Stimulated activated CD8-positive, alpha-beta memory T cell treated with anti-CD3 and anti-CD28 coated beads, Interleukin-15, amount 100 ng/mL, for 4 hours (primary cell): ENCODE measurements at regions not wholly inside any gene's neighbourhood (a gene's known extent, or its start where the extent isn't known, plus 50 kb on each side); places are given as distances from the start of the nearest gene placed in this dataset.

Experiments
- DNase-seq, 2 donors: peaks; one replicate each; pipeline ENCODE4 v3.0.0-alpha.2; 2020; ENCODE audit warnings: low read depth in 2 of 2

DNA sequence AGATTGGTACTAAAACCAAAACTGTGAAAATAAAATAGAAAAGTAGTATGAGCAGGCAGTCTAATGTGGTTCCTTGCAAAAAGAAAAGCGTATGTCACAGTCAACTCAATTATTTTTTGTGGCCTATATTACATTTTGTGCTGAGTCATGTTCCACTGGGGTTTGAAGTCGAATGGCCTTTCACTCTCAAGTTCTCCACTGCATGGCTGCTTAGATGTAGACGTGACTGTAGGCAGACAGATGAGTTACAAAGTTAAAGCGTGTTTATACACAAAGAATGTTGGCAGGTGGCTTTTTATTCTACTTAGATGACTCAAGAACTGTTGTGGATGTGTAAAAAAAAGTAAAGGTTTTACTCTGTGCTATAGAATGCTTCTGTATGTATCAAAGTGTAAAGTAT, 133.9 kb downstream of the SLITRK6 start:
- no peak for DNase-seq

DNA sequence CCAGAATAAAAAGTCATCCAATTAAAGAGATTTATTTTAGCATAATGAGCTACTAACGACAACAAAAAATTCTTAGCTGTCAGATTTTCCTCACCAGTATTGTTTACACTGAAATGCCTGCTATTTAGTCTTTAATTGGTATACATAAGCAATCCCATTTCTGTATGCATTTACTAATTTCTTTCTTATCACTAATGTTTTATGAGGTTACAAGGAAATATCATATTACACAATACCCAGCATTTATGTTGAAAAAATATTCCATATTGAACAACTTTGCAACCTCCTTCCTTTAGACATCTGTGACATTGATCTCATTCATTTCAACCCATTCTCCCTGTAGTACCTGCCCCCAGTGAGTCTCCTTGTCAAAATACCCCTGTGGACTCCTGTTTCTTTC, 135.4 kb downstream of the SLITRK6 start:
- DNase-seq = no peak

DNA sequence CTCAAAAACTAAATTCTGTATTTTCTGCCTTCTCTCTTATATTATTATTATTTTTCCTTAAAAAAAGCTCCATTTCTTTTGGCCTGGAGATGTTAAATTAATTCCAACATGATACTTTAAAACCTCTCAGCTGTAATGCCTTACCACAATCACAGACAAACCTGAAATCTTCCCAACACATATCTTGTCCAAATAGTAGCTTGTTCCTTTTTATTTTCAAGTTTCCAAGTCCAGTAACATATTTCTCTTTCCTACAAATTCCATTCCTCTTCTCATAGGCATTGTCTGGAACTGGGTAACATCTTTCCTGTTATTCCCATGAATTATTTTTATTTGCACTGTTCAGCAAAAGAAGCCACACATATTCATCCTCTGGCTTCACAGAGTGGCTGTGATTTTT, 137.0 kb downstream of the SLITRK6 start:
- DNase-seq = no peak

DNA sequence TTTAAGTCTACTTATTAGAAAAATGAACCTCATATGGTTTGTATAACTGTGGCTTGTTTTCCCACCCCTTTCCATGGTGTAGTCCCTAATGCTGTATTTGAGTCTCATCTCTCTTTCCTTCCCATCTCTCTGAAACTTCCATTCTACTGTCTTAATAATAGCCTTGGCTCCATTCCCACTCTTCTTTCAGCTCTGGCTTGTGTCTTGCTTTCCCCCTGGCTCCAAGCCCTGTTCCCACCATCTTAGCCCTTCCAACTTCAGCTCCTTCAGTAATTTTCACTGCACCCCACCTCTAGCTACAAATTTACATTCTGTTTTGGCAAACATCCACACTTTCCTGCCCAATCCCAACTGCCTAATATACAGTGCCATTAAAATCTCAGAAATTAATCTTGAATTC, 137.5 kb downstream of the SLITRK6 start:
- no peak for DNase-seq

DNA sequence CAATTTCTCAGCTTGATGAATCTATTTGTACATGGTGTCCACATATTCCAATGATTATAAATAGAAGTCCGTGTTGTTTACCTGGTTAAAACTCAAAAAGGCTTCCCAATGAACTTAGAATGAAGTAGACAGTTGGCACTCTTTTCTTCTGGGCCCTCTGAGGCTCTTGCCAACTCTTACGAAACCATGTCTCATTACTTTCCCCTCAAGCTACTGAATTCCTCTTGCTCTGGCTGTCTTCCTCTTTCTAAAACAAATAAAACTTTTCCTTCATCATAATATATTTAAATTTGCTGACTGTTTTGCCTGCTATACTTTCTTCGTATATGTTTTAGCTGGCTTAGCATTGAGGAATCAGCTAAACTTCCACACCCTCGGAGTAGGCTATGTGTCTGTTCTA, 139.7 kb downstream of the SLITRK6 start:
- DNase-seq = no peak

DNA sequence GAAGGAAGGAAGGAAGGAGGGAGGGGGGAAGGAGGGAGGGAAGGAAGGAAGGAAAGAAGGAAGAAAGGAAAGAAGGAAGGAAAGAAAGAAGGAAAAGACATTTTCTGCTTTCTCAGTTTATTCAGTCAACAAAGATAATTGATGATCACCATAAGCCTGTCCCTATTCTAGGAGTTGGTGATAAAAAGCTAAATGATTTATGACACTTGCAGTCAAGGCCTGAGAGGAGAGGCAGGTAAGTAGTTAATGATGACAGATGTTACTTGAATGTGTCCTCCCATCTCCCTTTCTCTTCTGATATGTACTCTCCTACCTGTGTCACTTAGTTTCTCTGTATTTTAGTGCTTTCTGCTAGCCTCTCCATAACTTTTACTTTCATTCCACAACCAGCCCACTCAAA, 141.3 kb downstream of the SLITRK6 start:
- no peak for DNase-seq

DNA sequence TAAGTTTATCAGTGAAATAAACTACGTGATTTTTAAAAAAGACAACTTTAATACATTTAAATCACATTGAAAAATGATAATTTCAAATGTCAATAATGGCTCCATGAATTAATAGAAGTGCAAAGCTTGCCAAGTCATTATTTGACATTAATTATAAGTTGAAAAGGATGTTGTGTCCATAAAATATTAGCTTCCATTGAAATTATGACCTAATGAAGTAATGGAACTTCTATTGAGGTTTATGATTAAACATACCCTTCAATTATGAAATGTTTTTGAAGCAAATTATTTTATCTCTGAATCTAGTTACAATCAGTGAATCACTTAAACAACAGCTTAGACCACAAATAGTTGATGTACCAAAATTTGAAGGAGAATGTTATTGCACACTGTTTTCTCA, 144.2 kb downstream of the SLITRK6 start:
- no peak for DNase-seq

DNA sequence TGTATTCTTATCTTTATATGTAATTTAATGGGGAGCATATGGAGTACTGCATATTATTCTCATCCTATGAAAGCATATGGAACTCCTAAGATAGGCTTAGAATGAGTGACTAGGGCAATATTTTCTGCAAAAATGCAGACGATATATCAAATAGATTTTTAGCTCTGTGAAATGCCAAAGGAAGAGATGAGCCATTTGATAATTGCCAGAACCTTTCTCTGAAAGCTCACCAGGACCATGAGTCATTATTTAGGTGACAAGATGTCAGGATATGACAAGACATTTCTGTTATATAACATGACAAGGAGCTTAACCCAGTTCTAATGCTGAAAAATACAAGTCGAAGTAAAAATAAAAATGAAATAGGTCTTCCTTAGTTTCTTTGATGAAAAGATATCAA, 145.0 kb downstream of the SLITRK6 start:
- DNase-seq = no peak

DNA sequence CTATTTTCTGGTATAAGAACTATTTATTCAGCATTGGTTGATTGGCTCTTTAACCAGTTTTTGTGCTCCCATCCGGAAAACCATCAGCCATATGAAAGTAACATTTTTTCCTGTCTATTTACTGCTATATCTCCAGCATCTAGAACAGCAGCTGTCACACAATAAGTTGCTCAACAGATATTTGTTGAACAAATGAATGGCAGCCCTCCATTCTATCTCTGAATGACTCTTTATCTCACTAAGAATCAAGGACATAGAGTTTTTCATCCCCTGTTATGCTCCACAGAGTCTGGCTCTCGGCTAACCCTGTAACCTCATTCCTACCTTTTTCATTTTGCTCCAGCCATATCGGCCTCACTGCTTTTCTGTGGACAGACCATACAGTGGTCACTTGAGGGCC, 145.5 kb downstream of the SLITRK6 start:
- no peak for DNase-seq

DNA sequence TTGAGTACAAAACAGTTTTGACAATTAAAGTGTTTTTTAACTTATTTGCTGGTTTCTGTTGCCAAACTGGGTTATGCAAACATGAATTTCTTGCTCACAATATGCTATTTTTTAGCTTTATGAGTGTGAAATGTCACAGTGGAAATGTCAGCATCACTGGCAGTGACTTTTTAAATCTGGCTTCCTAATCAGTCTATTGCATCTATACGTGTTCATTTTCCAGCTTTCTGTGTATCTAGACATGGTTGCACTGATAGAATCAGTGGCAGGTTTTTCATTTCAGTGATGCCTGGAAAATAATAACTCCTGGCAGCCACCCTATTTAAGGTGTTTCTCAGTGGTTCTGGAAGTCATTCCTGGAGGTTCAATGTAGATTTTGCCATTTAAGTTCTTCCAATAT, 146.7 kb downstream of the SLITRK6 start:
- DNase-seq = no peak

DNA sequence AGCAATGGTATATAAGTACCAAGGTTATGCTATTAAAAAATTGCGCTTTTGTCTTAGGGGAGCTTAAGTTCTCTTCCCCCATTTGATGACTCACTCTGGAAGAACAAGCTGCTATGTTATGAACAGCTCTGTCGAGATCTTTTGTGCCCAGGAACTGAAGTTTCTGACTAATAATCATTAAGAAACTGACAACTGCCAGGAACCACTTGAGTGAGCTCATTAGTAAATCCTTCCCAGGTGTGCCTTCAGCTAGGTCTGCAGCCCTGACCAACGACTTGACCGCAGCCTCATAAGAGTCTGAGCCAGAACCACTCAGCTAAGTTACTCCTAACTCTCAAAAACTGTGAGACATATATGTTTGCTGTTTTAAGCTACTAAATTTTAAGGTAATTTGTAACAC, 147.8 kb downstream of the SLITRK6 start:
- DNase-seq = no peak

DNA sequence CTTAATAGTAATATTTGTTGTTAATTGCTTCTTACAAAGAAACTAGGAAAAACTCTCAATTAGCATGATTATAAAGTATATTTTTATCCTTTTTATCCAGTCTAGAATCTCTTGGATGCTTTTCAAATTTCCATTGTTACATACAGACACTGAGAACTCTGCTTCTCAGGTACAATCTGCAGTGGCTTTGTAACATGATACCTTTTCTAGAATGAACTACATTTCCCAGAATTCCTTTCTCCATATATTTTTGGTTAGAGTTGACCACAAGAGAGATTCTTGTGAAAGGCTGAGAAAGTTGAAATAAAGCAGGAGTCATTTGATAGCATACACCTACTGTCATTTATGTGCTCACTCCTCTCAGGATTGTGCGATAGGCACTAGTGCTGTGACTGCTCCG, 148.6 kb downstream of the SLITRK6 start:
- DNase-seq = no peak

DNA sequence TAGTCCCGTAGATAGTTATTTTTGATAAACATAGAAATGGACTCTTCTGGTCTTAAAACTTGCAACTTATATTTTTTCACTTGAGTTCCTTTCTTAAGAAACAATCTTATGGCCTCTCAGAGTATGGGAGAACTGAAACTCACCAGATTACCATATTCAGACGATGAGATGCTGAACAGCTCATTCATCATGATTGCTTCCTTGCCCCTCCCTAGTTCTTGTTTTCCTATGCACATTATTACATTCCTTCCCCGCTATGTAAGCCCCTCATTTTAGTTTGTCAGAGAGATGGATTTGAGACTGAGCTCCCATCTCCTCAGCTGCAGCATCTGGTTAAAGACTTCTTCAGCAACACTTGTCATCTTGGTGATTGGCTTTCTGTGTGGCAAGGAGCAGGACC, 158.5 kb downstream of the SLITRK6 start:
- DNase-seq = no peak

DNA sequence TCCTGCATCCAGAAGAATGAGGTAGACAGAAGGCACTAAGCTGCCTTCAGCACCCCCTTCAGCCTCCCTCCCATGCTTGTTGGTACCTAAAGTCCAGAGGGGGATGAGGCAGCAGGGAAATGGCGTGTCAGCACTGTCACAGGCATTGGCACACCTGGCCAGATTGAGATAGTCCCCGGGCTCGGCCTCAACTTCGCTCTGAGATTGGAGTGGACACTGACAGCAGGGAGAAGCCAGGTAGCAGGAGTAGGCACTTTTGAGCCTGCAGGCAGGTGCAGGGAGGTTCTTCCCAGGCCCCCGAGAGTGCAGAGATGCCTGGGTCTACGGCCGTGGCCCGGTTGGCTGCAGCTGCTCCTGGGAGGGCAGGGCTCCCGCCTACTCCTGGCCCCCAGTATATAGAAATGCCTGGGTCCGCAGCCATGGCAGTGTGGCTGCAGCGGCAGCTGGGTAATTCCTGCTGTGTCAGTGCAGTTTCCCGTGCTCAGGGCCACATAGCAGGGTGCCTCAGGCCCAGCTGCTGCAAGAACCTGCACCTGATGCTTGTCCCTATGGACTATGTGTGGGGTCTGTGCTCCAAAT, 160.3 kb downstream of the SLITRK6 start:
- DNase-seq = no peak

DNA sequence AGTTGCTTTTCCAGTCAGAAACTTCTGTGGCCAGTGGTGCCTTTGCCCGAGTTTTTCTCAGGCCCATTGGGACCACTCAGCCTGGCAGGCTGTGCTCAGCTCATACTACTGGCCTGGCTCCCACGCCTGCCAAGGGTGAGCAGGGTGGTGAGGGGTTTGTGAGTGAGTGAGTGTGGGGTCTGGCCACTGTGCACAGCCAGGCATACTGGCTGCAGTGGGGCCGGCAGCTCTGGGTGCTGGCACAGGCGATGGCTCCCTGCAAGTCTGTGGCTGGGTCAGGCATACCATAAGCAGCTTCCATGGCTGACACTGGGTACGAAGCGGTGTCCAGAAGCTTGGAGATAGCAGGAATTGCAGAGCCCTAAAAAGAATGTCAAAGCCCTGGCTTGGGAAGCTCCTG, 161.0 kb downstream of the SLITRK6 start:
- no peak for DNase-seq

DNA sequence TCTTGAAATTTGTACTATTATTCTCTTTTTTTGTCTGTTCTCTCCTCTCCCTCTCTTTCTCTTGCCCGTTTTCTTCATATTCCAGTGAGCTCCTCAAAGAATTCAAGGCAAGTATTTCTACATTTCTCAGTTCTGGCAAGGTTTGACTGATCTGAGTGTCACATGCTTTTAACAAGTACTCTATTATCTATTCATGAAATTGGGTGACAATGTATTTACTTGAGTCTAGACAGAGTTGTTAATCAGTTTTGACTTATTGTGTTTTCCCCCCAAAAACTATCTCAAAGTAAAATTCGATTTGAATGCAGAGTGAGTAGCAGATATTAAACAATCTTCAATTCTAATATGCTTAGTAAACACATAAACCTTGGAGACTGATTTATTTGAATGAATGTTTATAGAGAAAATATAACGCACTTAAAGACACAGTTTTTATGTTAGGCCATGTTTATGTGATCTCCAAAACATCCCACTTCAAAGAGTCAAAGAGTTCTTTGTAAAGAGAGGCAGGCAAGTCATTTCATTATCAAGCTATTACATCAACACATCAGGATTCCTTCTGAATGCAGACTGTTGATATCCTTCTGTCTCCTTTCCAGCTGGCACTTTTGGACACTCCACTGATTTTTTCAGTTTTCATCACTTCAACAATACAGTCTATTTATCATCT, 166.6 kb downstream of the SLITRK6 start:
- DNase-seq = no peak

DNA sequence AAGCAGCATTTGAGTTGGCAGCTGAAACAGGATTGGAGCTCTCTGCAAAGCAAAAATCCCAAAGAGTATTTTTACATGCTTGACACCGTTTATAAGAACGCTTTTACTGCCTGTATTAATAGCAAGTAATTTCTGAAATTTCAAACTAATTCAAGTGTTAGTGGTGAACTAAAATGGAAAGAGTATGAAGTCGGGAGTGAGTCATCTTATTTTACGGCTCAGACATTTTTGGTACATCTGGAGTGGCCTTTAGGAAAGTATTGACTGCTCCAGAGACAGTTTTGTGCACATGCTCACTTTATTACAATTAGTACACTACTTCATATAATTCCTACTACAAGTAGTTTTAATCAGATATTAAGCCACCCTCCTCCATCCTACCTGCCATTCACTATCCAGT, 167.4 kb downstream of the SLITRK6 start:
- DNase-seq = no peak

DNA sequence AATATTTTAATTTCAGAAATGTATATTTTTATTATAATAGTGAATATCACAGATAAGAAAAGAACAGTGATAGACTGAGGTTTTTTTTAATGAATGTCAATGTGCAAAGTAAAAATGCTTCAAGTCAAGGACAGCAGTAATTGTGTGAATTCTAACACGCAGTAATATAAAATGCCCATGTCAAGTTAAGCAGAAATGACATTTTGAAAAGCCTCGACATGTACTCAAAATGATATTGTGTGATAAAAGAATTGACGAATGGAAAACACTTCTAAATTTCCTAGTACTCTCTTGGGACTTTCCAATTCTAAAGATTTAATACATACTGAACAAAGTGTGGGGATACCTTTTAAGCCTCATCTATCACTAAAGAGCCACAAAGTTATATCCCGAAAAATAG, 172.6 kb downstream of the SLITRK6 start:
- no peak for DNase-seq

DNA sequence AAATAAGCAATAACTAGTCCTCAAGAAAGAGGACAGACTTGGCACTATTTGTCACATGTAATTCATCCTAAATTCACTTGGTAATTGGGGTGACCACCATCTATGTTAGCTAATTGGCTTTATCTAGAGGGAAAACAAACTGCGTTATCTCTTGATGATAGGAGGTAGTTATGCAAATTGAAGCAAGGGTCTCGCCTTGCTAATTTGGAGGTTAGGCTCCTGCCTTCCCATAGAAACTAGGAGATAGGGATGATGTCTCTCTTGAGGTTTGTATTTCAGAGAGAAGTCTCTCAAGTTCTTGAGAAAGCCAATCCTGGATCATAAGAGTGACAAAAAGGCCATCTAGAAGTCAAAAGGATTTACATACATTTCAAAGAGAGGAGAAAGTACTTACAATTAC, 179.9 kb downstream of the SLITRK6 start:
- DNase-seq = no peak

DNA sequence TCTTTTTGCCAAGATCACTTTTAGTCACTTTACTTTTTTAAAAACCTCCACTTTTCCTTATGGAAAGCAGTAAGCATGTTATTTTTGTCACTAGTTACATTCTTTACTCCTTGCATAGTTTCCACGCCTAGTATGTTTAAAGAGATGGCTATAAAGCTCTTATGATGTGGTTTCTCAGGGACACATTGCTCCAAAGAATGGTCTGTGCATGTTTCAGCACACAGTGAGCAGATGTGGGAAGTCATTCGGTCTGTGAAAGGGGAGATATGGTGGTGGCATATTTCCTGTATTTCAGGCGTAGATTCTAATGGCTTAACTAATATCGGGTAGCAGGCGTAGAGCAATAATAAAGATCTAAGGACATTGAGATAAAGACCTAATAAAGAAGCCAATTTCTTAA, 180.7 kb downstream of the SLITRK6 start:
- no peak for DNase-seq

DNA sequence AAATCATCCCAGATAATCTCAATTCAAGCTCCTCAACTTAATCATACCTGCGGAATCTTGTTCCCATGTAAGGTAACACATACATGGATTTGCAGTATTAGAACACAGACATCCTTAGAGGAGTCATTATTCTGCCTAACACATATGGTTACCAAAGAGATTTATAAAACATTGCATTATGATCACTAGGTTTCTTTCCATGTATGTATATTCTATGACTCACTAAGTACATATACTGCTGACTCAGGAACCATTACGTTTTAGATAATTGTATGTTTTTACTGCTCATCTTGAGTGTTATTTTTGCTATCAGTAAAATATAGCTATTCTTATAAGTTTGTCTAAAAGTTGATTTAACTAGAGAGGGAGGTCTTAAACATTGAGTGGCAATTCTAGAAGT, 182.9 kb downstream of the SLITRK6 start:
- DNase-seq = no peak

DNA sequence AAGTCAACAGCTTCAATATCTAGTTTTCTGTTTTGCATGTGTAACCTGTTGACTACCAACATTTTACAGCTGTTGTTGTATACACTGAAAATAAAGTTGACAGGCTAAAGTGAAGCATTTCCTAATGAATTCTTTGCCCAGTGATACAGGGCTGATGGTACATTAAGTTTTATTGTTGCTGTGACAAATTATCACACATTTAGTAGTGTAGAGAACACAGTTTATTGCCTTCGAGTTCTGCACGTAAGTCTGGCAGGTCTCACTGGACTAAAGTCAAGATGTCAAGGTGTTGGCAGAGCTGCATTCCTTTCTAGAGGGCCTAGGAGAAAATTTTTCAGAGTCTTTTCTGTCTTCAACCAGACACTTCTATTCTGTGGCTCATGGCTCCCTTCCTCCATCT, 184.2 kb downstream of the SLITRK6 start:
- no peak for DNase-seq

DNA sequence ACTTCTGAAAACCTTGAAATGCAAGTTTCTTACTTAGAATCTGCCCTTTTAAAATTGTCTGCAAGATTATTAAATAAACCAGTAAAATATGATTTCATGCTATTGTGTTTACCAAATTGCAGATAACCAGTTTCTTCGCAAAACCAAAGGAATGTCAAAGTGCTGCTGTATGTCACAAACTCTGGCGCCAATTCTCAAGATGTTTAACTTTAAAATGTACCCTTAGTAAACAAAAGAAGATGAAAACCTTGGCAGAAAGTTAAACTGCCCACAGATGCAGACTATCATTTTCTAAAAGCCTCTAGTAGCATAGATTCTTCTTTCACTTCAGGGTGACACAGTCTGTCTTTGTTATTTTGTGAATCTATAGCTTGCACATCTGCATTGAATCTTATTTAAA, 189.2 kb downstream of the SLITRK6 start:
- DNase-seq = no peak

DNA sequence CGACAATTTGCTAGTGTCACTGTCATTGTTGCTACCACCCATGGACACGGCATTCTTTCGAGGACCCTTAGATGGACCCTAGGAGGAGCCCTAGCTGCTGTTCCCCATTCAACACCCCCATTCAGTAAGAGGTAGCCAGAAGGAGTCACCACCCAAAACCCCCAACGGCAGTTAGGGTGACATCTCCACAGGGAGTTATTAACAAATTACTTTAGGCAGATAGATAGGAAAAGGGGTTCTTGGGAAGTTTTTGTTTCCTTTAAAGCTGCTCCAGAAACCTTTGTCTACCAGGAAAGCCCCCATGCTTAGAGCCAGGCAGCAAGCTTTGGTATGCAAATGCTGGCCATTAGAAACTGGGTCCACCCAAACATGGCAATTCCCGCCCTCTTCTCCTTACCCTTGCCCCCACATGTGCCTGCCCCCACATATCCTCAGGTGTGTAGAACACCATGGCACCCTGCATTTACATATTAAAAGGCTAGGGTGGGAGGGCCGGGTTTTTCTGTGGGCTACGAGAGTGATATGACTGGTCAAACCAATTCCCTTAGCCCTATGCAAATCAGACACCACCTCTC, 190.9 kb downstream of the SLITRK6 start:
- no peak for DNase-seq
